ENCODE measurements at regions not wholly inside any gene's neighbourhood (a gene's known extent, or its start where the extent isn't known, plus 50 kb on each side); places are given as distances from the start of the nearest gene placed in this dataset.

- in situ Hi-C loops (cut with MboI; ENCODE audit: low sequenced_read_pairs, unreplicated experiment): loop anchor here (25.0 kb wide), 1 partner anchor 107 kb away; no protein-coding TSS in a partner anchor
- no peak for DNase-seq (ENCODE audit: low spot score)
- no peak for TF ChIP-seq CTCF (IDR thresholded peaks at IDR 0.05; ENCODE audit: borderline replicate concordance, control extremely low read depth, extremely low read depth, insufficient read depth, missing control alignments)
Measured at GRCh38 chr17:62905233-62905632, 60.8 kb upstream of the TANC2 start.

DNA sequence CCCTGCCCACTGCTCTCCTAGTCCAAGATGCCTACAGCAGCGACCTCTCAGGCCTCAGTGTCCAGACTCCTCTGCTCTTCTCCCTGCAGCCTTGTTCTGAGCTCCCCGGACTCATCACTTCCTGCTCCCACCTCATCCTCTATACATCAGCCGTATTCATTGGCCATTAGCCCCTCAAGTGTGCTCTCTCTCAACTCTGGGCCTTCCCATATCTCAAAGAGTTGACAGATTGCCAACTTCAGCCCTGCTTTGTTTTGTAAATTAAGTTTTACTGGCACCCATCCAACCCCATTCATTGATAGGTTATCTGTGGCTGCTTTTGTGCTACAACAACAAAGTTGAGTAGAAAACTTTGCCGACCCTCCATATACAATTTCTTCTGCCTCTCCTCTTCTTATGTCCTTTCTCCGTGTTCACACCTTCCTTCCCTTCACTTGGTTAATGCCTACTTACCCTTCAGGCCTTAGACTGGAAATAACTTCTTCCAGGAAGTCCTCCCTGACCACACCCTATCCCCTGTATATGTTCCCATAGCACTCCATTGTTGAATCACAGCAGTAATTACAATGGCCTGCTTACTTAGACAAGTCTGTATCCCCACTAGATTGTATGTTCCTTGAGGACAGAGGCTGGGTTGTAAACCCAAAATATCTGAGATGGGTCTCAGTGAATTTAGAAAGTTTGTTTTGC, 63.4 kb upstream of the TANC2 start:
- DNase-seq (ENCODE audit: low spot score): no peak

DNA sequence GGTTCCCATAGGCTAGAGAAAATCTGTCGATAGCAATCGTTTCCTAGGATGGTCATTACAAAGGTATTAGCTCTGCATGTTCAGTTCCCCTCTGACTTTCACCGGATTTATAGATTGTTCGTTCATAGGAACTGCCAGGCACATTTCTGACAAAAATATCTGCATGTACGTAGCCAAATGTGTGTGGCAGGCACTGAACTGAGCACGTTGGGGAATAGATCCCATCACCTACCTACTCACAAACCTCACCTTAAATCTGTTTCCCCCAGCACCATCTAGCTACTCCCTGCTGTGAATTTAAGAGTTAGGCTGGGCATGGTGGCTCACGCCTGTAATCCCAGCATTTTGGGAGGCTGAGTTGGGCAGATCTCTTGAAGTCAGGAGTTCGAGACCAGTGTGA, 64.5 kb upstream of the TANC2 start:
- TF ChIP-seq CTCF (IDR thresholded peaks at IDR 0.05; ENCODE audit: borderline replicate concordance, control extremely low read depth, extremely low read depth, insufficient read depth, missing control alignments): no peak
- DNase-seq (ENCODE audit: low spot score): no peak
- in situ Hi-C loops (cut with MboI; ENCODE audit: low sequenced_read_pairs, unreplicated experiment): loop anchor here (25.0 kb wide), 1 partner anchor 111 kb away; no protein-coding TSS in a partner anchor

More for the DNA sequence above, 63.4 kb upstream of the TANC2 start:
- in situ Hi-C loops (cut with MboI; ENCODE audit: low sequenced_read_pairs, unreplicated experiment): loop anchor here (25.0 kb wide), 1 partner anchor 110 kb away; no protein-coding TSS in a partner anchor
- no peak for TF ChIP-seq CTCF (IDR thresholded peaks at IDR 0.05; ENCODE audit: borderline replicate concordance, control extremely low read depth, extremely low read depth, insufficient read depth, missing control alignments)

GRCh38 chr17:62900096-62900495, 65.9 kb upstream of the TANC2 start:
- no peak for DNase-seq (ENCODE audit: low spot score)
- in situ Hi-C loops (cut with MboI; ENCODE audit: low sequenced_read_pairs, unreplicated experiment): loop anchor here (25.0 kb wide), 1 partner anchor 112 kb away; no protein-coding TSS in a partner anchor
- TF ChIP-seq CTCF (IDR thresholded peaks at IDR 0.05; ENCODE audit: borderline replicate concordance, control extremely low read depth, extremely low read depth, insufficient read depth, missing control alignments): no peak

DNA sequence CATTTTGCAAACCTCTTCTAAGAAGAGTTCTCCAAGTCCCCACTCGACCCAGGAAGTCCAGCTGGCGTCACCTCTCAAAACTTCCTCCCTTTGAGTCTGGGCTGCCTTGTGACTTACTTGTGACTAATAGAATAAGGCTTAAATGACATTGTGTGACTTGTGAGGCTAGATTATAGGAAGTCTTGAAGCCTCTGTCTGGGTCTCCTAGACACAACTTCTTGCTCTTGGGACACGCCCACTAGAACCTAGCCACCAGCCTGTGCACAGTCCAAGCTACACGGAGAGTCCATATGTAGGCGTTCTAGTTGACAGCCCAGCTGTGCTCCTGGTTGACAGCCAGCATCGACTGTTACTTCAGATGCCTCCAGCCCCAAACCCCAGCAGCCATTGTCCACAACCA, 66.7 kb upstream of the TANC2 start:
- no peak for TF ChIP-seq CTCF (IDR thresholded peaks at IDR 0.05; ENCODE audit: borderline replicate concordance, control extremely low read depth, extremely low read depth, insufficient read depth, missing control alignments)
- no peak for DNase-seq (ENCODE audit: low spot score)
- in situ Hi-C loops (cut with MboI; ENCODE audit: low sequenced_read_pairs, unreplicated experiment): no loop called here

- in situ Hi-C loops (cut with MboI; ENCODE audit: low sequenced_read_pairs, unreplicated experiment): no loop called here
- no peak for DNase-seq (ENCODE audit: low spot score)
- TF ChIP-seq CTCF (IDR thresholded peaks at IDR 0.05; ENCODE audit: borderline replicate concordance, control extremely low read depth, extremely low read depth, insufficient read depth, missing control alignments): no peak
Measured at GRCh38 chr17:62898239-62898864, 67.7 kb upstream of the TANC2 start.
